ENCODE measurements at regions not wholly inside any gene's neighbourhood (a gene's known extent, or its start where the extent isn't known, plus 50 kb on each side); places are given as distances from the start of the nearest gene placed in this dataset.
A peak's percentile ranks its signal among the peaks of the same experiment; 100 is the strongest.

- no peak for DNase-seq
These were observed 73.8 kb downstream of the CBLN2 start for GRCh38 chr18:72470391-72470790.

- DNase-seq = no peak
These were observed 76.0 kb downstream of the CBLN2 start for GRCh38 chr18:72468021-72468710.

- no peak for DNase-seq
These were observed 83.9 kb downstream of the CBLN2 start for GRCh38 chr18:72460210-72460680.

GRCh38 chr18:72458271-72458670 is 85.9 kb downstream of the CBLN2 start:
- DNase-seq = no peak

- DNase-seq = no peak
These were observed 87.3 kb downstream of the CBLN2 start for GRCh38 chr18:72456802-72457201.

GRCh38 chr18:72452328-72452727 is 91.8 kb downstream of the CBLN2 start:
- no peak for DNase-seq

GRCh38 chr18:72444798-72445155 is 99.4 kb downstream of the CBLN2 start:
- no peak for DNase-seq

- DNase-seq = no peak
These were observed 99.9 kb downstream of the CBLN2 start for GRCh38 chr18:72444111-72444797.

GRCh38 chr18:72436401-72436800 is 107.7 kb downstream of the CBLN2 start:
- DNase-seq = no peak

- DNase-seq = no peak
These were observed 110.4 kb downstream of the CBLN2 start for GRCh38 chr18:72433756-72434155.

GRCh38 chr18:72427721-72428120 is 116.4 kb downstream of the CBLN2 start:
- DNase-seq = no peak

- DNase-seq = no peak
These were observed 124.2 kb downstream of the CBLN2 start for GRCh38 chr18:72419914-72420313.

GRCh38 chr18:72412927-72413326 is 131.2 kb downstream of the CBLN2 start:
- no peak for DNase-seq

GRCh38 chr18:72411261-72411660 is 132.9 kb downstream of the CBLN2 start:
- no peak for DNase-seq

GRCh38 chr18:72410399-72410798 is 133.7 kb downstream of the CBLN2 start:
- DNase-seq = no peak

GRCh38 chr18:72409903-72410302 is 134.2 kb downstream of the CBLN2 start:
- DNase-seq = no peak

- DNase-seq = no peak
These were observed 137.1 kb downstream of the CBLN2 start for GRCh38 chr18:72407048-72407447.

GRCh38 chr18:72391951-72392350 is 152.2 kb downstream of the CBLN2 start:
- DNase-seq = no peak

- DNase-seq = no peak
These were observed 152.7 kb downstream of the CBLN2 start for GRCh38 chr18:72391427-72391826.

GRCh38 chr18:72378016-72378415 is 166.1 kb downstream of the CBLN2 start:
- no peak for DNase-seq

GRCh38 chr18:72376256-72376655 is 167.9 kb downstream of the CBLN2 start:
- no peak for DNase-seq

- peak; percentile 88 for DNase-seq
These were observed 168.5 kb downstream of the CBLN2 start for GRCh38 chr18:72375618-72376017.

- no peak for DNase-seq
These were observed 172.1 kb downstream of the CBLN2 start for GRCh38 chr18:72372076-72372475.

GRCh38 chr18:72368308-72368707 is 175.8 kb downstream of the CBLN2 start:
- no peak for DNase-seq

GRCh38 chr18:72360634-72361033 is 183.5 kb downstream of the CBLN2 start:
- no peak for DNase-seq

All from NCI-H510A (cell line).